CD4-positive, alpha-beta T cell treated with Interferon alpha-2 for 1 hour (primary cell): ENCODE measurements at regions not wholly inside any gene's neighbourhood (a gene's known extent, or its start where the extent isn't known, plus 50 kb on each side); places are given as distances from the start of the nearest gene placed in this dataset.
"Not testable (repeated sequence)": the region's sequence is repeated elsewhere in the genome, so short reads cannot be mapped to it uniquely, and the experiment has no call there.

Experiments
- DNase-seq, 2 donors: peaks; one replicate each; pipeline ENCODE4 v3.0.0-alpha.2; 2020 to 2022

DNA sequence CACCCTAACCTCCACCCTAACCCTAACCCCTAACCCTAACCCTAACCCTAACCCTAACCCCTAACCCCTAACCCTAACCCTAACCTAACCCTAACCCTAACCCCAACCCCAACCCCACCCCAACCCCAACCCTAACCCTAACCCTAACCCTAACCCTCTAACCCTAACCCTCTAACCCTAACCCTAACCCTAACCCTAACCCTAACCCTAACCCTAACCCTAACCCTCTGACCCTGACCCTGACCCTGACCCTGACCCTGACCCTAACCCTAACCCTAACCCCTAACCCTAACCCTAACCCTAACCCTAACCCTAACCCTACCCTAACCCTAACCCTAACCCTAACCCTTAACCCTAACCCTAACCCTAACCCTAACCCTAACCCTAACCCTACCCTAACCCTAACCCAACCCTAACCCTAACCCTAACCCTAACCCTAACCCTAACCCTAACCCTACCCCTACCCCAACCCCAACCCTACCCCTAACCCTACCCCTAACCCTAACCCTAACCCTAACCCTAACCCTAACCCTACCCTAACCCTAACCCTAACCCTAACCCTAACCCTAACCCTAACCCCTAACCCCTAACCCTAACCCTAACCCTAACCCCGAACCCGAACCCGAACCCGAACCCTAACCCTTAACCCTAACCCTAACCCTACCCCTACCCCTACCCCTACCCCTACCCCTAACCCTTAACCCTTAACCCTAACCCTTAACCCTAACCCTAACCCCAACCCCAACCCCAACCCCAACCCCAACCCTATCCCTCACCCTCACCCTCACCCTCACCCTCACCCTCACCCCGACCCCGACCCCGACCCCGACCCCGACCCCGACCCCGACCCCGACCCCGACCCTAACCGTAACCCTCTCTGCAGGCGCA is 186.2 kb upstream of the CHL1 start:
- peak in 1 of 2 donors; percentile 23 for DNase-seq

- no peak for DNase-seq
These were observed 184.8 kb upstream of the CHL1 start for GRCh38 chr3:11734-12133.

DNA sequence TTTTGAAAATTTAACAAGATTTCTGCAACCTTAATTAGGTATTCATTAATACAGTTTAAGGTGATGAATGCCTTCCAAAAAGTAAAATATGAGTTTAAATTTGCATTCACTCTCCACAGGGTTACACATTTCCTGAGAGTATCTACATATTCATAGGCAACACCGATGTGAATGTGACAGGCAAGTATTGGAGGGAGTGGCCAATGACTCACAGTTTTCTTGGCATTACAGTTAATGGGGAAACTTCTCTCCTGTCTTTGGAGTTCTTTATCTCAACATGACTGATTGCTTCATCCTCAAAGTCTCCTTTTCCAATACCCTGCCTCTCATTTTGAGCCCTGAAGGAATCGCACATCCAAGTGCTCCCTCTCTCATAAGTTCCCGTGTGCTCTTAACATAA is 181.9 kb upstream of the CHL1 start:
- DNase-seq, result no peak

DNA sequence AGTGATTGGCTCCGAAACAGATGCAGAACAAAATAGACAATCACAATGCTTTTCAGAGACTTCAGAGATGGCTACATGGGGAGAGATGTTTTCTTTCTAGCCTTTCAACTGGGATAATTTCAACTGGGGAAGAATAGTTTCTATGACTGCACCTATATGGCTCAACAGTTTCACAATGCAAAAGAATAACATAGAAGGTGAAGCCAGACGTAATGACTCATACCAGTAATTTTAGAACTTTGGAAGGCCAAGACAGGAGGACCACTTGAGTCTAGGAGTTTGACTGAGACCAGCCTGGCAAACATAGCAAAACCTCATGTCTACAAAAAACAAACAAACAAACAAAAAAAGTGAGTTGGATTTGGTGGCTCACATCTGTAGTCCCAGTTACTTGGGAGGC is 180.2 kb upstream of the CHL1 start:
- no peak for DNase-seq

GRCh38 chr3:20421-20820 is 176.1 kb upstream of the CHL1 start:
- DNase-seq, result no peak

DNA sequence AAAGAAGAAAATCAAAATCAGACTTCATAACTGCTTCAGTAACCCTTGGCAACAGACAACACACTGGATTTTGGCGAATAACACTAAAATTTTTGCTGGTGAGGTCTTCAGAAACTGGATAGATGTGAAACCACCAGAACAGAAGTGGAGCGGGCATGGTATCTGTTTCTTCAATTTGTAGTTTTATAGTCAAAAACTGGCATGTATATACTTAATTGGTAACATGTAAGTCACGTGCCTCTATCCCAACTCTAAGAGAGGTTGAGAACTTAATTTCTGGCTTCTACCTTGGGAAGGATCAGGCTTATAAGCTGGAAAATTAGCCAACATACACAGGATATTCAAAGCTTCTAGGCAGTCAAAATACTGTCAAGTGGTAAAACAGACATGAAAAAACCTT is 172.6 kb upstream of the CHL1 start:
- no peak for DNase-seq

DNA sequence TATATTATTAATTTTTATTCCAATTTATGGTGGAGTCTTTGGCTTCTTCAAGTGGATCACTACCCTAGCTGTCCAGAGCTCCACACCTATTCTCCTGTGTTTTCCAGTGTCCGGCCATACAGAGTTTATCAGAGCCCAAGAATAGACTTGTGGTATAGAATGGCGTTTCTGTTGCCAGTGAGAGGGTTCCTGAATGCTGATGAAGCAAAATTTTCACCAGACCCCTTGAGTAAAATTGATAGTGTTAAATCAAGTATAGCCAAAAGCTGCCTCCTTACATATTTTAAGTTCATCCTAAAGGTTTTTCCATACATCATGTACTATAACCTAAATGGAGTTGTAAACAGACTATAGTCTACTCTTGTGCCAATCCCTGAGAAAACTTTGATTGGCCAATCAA is 171.5 kb upstream of the CHL1 start:
- no peak for DNase-seq

DNA sequence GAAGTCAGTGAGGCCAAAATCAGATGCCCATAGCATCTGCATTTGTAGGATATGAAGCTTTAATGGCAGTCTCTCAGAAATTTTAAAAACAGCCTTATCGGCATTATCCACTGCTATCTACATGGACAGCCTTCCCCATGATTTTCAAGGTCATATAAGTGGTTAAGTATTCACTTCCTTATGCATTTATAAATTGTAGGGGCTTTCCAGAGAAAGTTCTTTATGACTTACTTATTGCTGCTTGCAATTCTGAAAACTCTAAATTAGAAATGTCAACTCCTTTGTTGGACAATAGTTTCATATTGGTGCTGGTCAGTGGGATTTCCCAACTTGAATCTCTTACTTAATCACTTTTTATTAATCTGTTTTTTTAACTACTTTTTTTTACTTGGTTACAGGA is 160.6 kb upstream of the CHL1 start:
- not testable (repeated sequence) for DNase-seq

DNA sequence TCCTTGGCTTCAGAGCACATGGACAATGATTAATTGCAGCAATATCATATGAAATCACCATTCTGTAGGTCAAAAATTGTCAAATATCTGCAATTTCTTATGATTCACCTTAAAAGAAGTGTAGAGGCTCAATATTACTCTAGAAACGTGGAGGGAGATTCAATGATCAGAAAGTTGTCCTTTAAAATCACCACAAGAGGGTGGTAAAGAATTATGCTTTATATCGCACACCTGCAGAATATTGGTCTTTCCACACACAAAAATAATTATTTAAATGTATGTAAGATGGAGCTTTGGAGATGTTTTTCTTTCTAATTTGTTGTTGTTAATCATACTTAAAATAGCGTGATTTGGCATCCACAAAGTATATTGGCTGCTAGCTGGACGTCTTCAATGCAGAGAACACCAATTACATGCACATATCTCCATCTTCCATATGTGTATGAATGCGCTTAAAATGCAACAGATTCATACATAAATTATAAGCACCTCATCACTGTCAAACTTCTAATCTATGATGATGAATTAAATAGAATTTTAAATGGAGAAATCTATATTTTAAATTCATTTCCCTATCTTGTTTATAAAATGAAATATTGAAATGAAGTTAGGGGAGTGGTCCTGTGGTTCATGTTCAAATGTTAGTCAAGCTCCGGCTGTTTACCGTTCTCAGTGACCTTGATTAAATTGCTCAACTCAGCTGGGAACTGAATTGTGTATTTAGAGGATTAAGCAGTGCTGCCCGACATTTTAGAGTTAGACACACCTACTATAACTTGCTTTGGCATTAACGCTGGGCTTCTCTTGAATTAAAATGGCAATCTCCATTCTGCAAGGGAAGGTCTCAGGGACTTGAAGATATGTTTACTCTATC is 153.5 kb upstream of the CHL1 start:
- not testable (repeated sequence) for DNase-seq

GRCh38 chr3:44028-44676 is 152.4 kb upstream of the CHL1 start:
- no peak for DNase-seq

DNA sequence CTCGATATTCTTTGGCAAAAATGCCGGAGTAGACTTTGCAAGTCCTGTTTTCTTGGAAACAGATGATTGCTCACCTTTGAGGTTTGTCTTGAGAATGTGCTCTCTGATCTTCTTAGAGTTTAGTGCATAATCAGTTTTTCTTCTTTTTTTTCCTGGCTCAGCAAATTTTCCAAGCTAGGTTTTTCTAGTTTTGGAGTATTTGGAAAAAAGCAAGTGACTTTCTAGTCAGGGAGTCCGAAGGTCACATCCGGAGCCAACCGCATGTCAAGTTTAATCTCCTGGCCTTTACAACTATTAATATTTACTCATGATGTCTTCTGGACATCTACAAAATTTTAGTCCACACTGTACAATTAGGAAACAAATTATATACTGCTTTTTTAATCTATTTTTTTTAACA is 151.6 kb upstream of the CHL1 start:
- not testable (repeated sequence) for DNase-seq

GRCh38 chr3:46576-46975 is 150.0 kb upstream of the CHL1 start:
- no peak for DNase-seq

GRCh38 chr3:53441-53840 is 143.1 kb upstream of the CHL1 start:
- not testable (repeated sequence) for DNase-seq

DNA sequence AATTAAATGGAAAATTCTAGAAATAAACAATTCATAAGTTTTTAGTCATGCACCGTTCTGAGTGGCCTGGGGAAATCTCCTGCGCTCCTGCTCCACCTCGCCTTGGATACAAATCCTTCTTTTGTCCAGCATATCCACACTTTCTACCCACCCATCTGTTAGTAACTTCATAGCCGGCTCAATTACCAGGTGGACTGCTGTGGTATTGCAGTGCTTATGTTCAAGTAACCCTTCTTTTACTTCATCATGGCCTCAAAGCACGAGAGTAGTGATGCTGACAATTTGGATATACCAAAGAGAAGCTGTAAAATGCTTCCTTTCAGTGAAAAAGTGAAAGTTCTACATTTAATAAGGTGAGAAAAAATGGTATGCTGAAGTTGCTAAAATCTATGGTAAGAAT is 142.3 kb upstream of the CHL1 start:
- DNase-seq, result no peak

GRCh38 chr3:56672-57071 is 139.9 kb upstream of the CHL1 start:
- no peak for DNase-seq

DNA sequence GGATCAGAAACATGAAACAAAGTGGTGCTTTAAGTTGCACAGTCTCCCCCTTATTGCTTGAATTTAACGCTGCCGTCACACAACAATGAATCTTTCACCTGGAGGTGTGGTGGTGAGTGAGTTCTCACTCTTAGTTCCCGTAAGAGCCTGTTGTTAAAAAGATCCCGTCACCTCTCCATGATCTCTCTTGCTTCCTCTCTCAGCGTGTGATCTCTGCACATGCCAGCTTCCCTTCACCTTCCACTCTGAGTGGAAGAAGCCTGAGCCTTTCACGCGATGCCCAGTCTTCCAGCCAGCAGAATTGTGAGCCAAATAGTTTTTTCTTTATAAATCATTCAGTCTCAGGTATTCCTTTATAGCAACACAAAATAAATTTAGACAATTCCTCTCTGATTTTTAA is 136.7 kb upstream of the CHL1 start:
- no peak for DNase-seq

DNA sequence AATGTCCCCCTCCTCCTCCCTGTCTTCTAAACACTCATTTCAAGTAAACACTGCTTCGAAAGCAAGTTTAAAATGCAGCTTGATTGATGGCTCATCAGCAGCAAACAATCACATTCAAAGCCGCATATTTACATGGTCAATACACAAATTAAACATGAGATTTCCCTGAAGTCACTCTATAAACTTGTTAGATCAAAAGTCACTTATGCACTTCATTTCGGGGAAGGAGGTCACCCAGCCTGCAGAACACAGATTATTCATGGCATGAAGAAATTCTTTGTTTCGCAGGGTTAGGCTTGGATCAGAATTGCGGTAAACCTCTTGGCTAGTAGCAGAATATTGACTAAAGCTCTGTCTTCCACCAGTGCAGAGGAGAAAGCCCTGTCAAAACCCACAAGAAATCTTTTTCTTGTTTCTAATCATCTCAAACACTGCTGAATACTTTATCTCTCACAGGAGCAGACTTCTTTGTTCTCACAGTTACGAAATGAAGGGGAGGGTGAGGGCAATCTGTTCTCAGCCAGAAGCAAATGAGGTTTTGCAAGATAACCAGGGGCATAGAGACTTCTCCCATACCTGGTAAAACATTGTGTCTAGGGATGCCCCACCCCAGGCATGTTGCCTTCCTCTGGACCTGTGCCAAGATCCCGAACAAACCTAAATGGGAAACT is 133.3 kb upstream of the CHL1 start:
- no peak for DNase-seq

DNA sequence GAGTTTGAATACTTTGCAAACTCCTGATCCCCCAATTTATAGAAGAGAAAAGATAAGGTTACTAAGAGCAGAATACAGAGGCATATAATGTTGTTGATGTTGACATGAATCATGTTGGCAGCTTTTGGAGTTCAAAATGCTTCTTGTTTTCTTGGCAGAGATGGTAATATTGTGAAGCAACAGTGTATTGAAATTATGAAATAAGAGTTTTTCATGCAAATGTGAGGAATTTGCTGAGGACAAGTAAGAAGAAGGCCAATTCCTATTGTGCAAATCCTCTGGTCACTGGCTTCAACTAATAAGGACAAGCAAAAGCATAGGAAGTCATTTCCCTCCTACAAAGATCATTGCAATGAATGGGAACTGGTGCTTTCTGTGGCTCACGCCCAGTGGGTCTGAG is 126.9 kb upstream of the CHL1 start:
- no peak for DNase-seq

DNA sequence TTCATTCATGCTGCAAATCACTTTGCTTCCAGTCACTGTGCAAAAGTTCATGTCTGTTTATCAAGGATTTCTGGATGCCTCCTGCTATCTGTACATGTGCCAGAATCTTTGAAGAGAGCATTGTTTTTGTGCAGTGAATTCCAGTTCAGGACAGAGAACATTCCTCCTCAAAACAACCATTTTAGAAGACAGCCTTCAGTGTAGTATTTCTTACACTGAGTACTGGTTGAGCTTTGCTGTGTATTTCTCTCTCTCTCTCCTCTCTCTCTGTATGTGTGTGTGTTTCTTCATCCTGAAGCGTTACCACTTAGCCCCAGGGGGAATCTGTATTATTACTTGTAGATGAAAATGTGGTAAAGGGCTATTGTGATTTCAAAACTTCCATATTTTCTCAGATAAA is 123.8 kb upstream of the CHL1 start:
- no peak for DNase-seq

DNA sequence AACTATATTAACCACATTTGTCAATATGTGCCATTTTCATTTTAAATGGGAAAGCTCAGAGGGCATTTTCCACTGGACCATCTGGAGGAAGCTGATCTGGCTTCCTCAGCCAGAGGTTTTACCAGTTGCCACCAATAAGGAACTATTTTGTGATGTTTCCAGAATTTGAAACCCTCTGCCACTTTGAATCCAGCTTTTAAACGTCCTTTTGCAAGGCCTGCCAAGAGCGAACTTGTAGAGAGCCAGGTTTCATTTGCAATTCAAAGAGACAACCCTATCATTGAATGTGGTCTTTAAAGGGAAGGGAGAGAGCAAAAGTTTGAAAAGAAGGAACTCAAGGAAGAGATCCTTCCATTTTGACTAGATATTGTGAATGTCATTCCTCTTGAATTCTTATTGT is 123.3 kb upstream of the CHL1 start:
- no peak for DNase-seq

GRCh38 chr3:74676-75243 is 121.8 kb upstream of the CHL1 start:
- DNase-seq, result no peak

DNA sequence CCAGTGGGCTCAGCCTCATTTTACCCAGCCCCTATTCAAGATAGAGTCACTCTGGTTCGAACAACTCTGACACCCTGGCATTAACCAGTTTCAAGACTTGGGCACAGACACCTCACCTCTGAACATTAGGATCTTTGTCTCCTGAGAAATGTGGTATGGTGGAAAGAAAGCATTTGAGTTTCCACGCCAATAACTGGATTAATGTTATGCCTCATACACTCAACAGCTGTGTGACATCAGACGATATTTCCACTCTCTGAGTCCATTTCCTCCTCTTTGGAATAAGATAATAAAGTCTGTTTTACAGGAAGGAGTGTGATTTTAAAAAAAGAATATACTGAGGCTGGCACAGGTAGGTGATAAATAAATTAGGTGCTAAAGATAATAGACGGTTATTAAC is 121.3 kb upstream of the CHL1 start:
- DNase-seq, result no peak

GRCh38 chr3:79542-79941 is 117.0 kb upstream of the CHL1 start:
- DNase-seq, result no peak
